Breast epithelium (tissue), 4 donors: ENCODE measurements at regions not wholly inside any gene's neighbourhood (a gene's known extent, or its start where the extent isn't known, plus 50 kb on each side); places are given as distances from the start of the nearest gene placed in this dataset.

Experiments
- DNase-seq, 2 donors: peaks; one replicate each; pipeline ENCODE4 v3.0.0-alpha.2; 2019; ENCODE audit warnings: low spot score in 2 of 2
- H3K27ac ChIP-seq, 2 donors: fragments of 200-600 bp; sonication (generic) in 1 of 2; one replicate each; pipeline ENCODE4 v1.5.1; 2016 to 2019; ENCODE audit warnings: mild to moderate bottlenecking in 1 of 2
- H3K27me3 ChIP-seq, 2 donors: fragments of 200-600 bp; sonication (generic) in 1 of 2; one replicate each; pipeline versions ENCODE4 v1.5.1 to v1.6.0; 2017 to 2019; ENCODE audit warnings: control low read depth in 1 of 2, mild to moderate bottlenecking in 1 of 2
- H3K36me3 ChIP-seq: fragments of 200-600 bp; one replicate; pipeline ENCODE4 v1.5.1; 2019
- H3K4me1 ChIP-seq, 2 donors: fragments of 200-600 bp; sonication (generic); one replicate each; pipeline ENCODE4 v1.5.1; 2016 to 2019; ENCODE audit warnings: control low read depth in 1 of 2
- H3K4me3 ChIP-seq, 3 donors: fragments of 200-600 bp; sonication (generic); 1 replicate in 2 of 3; 2 replicates in 1 of 3; pipeline ENCODE4 v1.5.1; 2016 to 2019; ENCODE audit warnings: mild to moderate bottlenecking in 3 of 3, moderate library complexity in 2 of 3
- H3K9me3 ChIP-seq, 2 donors: fragments of 200-600 bp; sonication (generic) in 1 of 2; one replicate each; pipeline ENCODE4 v1.5.1; 2016 to 2019; ENCODE audit warnings: control low read depth in 1 of 2
- POLR2A ChIP-seq: fragments of 450-650 bp; IDR thresholded peaks from one replicate; pipeline ENCODE4 v1.6.1; 2016; ENCODE audit warnings: antibody characterized with exemption, mild to moderate bottlenecking, moderate library complexity
- POLR2AphosphoS5 ChIP-seq, 3 donors: sonication (generic); formaldehyde crosslinking; IDR thresholded peaks; one replicate each; pipeline ENCODE4 v1.6.1; 2017; ENCODE audit warnings: antibody characterized with exemption in 3 of 3
- intact Hi-C: fragments of 100-400 bp; cut with DNase I; formaldehyde crosslinking; loops from one replicate; pipeline ENCODE4 v1.15.1; 2023; ENCODE audit warnings: low total_unique reads
- TF ChIP-seq, protein P1 (sequence below), 3 donors: fragments of 450-650 bp; IDR thresholded peaks; one replicate each; pipeline ENCODE4 v1.5.1; 2016 to 2017; ENCODE audit warnings: antibody characterized with exemption in 3 of 3, mild to moderate bottlenecking in 3 of 3, moderate library complexity in 3 of 3

DNA sequence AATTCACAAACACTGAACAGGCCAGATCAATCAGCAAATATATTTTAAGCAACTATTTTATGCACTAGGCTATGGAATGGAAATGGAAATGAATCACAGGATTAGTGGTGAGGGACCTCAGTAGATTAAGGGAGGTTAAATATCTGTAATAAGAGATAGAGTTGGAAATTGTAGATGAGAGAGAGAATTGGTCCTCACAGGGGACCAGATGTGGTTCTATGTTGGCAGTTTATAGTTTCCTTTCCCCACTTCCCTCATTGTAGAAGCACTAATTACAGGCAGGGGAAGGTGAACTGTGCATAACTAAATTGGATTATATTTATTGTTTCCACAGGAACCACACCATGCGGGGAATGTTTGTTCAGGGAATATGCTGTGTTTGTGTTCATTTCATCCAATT, 496.2 kb downstream of the ARHGEF28 start:
- intact Hi-C loops: no loop called here
- no peak overlapping the region for H3K4me3 ChIP-seq
- no peak overlapping the region for H3K27ac ChIP-seq
- DNase-seq: no peak
- no peaks in the 10 kb centered on the region for H3K4me1 ChIP-seq
- H3K9me3 ChIP-seq: no peaks in the 10 kb centered on the region
- H3K27me3 ChIP-seq: no peaks in the 10 kb centered on the region
- TF ChIP-seq POLR2A (no peak), POLR2AphosphoS5 (IDR thresholded peaks at IDR 0.05) (no peak)
- TF ChIP-seq, protein P1, sequence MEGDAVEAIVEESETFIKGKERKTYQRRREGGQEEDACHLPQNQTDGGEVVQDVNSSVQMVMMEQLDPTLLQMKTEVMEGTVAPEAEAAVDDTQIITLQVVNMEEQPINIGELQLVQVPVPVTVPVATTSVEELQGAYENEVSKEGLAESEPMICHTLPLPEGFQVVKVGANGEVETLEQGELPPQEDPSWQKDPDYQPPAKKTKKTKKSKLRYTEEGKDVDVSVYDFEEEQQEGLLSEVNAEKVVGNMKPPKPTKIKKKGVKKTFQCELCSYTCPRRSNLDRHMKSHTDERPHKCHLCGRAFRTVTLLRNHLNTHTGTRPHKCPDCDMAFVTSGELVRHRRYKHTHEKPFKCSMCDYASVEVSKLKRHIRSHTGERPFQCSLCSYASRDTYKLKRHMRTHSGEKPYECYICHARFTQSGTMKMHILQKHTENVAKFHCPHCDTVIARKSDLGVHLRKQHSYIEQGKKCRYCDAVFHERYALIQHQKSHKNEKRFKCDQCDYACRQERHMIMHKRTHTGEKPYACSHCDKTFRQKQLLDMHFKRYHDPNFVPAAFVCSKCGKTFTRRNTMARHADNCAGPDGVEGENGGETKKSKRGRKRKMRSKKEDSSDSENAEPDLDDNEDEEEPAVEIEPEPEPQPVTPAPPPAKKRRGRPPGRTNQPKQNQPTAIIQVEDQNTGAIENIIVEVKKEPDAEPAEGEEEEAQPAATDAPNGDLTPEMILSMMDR (IDR thresholded peaks at IDR 0.05): no peak
- no peaks in the 10 kb centered on the region for H3K36me3 ChIP-seq

DNA sequence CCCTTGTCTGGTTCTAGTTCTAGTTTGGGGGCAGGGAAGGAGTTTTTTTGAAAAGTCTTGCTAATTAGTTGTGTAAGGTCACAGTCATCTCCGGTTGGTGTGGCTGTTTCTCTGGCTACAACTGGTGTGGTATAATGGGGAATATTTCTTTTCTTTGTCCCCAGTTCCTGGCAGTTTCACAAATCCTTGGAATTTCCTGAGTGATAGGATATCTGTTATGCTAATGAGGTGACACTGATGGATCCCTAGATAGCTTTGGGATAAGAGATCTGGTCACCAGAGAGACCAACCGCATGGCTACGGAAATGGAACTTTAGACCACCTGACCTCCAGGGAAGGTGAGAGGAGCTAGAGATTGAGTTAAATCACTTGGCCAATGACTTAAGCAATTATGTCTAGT, 494.6 kb downstream of the ARHGEF28 start:
- intact Hi-C loops: no loop called here
- no peaks in the 10 kb centered on the region for H3K36me3 ChIP-seq
- H3K4me3 ChIP-seq: no peak overlapping the region
- TF ChIP-seq POLR2AphosphoS5 (IDR thresholded peaks at IDR 0.05) (no peak), POLR2A (no peak)
- TF ChIP-seq, protein P1 (IDR thresholded peaks at IDR 0.05): no peak
- H3K27ac ChIP-seq: no peak overlapping the region
- no peaks in the 10 kb centered on the region for H3K9me3 ChIP-seq
- H3K4me1 ChIP-seq: no peaks in the 10 kb centered on the region
- DNase-seq: no peak
- no peaks in the 10 kb centered on the region for H3K27me3 ChIP-seq

DNA sequence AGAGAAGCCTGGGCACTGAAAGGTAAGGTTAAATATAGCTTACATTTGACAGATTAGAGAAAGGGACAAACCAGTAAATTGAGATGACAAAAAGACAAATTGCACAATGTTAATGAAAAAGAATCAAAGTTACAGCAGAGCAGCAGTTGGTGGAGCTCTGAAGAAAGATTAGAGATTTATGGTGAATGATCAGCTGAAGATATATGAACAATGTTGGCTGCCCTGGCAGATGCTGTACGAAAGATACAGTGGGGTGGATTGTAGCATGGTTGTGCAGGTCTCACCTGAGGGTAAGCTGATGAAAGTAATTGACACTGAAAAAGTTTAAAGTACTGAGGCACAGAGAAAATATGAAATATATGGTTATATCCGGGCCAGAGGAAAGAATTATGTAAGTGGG, 492.1 kb downstream of the ARHGEF28 start:
- no peak overlapping the region for H3K27ac ChIP-seq
- H3K4me3 ChIP-seq: no peak overlapping the region
- intact Hi-C loops: no loop called here
- TF ChIP-seq, protein P1 (IDR thresholded peaks at IDR 0.05): no peak
- TF ChIP-seq POLR2A (no peak), POLR2AphosphoS5 (IDR thresholded peaks at IDR 0.05) (no peak)
- H3K36me3 ChIP-seq: no peaks in the 10 kb centered on the region
- no peaks in the 10 kb centered on the region for H3K27me3 ChIP-seq
- no peak for DNase-seq
- H3K9me3 ChIP-seq: no peaks in the 10 kb centered on the region
- H3K4me1 ChIP-seq: no peaks in the 10 kb centered on the region

DNA sequence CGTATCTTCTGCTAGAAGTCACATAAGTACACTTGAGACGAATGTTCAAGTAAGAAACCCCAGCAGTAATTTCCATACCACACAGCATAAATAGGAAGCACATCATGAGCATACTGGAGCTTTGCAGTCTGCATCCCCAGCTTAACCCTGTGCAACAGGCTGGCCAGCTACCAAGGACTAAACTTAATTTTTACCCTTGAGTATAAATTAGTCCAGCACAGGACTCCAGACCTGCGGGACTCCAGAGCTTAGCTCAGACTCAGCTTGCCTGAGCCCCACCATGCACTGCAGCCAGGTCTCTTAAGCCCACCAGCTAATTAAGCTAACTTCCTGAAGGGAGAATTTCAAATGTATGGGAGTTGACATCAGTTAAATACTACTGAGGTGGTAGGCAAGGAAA, 491.0 kb downstream of the ARHGEF28 start:
- no peak for DNase-seq
- Histone ChIP-seq H3K36me3 (no peaks in the 10 kb centered on the region), H3K4me3 (no peak overlapping the region), H3K27ac (no peak overlapping the region), H3K4me1 (no peaks in the 10 kb centered on the region), H3K9me3 (no peaks in the 10 kb centered on the region), H3K27me3 (no peaks in the 10 kb centered on the region)
- TF ChIP-seq, protein P1 (IDR thresholded peaks at IDR 0.05): no peak
- TF ChIP-seq POLR2A: no peak
- no peak for TF ChIP-seq POLR2AphosphoS5 (IDR thresholded peaks at IDR 0.05)
- intact Hi-C loops: no loop called here

DNA sequence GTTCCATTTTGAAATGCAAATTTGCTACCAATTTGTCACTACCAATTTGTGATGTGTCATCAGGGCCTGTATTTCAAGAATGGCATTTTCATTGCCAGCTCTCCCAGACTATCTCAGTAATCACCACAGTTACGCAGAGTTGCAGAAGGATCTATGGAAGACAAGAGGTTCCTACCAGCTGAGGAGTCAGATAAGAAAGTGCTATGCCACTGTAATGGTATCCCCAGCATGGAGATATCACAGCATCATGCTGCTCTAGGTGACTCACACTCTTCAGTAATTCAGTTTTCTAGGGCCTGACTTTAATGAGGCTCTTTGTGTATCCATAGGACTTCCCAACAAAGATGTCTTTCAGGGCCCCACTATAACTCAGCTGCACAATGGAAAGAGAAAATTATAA, 490.3 kb downstream of the ARHGEF28 start:
- intact Hi-C loops: no loop called here
- Histone ChIP-seq H3K9me3 (no peaks in the 10 kb centered on the region), H3K36me3 (no peaks in the 10 kb centered on the region), H3K27ac (no peak overlapping the region), H3K4me3 (no peak overlapping the region), H3K27me3 (no peaks in the 10 kb centered on the region), H3K4me1 (no peaks in the 10 kb centered on the region)
- DNase-seq: no peak
- no peak for TF ChIP-seq POLR2AphosphoS5 (IDR thresholded peaks at IDR 0.05)

DNA sequence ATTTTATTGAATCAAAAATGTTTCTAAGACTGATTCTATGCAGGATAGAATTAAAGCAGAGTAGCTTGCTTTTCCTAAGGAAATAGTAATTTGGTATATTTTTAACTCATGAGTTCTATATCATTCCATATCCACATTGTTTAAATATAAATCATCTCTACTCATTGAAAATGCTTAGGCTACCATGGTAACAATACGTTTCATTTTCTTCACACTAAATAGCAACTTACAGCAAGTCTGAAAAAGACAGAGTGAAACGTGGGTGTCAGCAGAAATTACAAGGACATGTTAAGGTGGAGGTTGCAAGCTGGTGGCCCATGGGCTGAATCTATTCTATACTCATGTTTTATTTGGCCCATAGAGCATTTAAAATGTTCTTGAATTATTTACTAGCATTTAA, 487.9 kb downstream of the ARHGEF28 start:
- intact Hi-C loops: loop anchor here (2.0 kb wide), 1 partner anchor 43 kb away; no protein-coding TSS in a partner anchor
- Histone ChIP-seq H3K27me3 (no peaks in the 10 kb centered on the region), H3K4me3 (no peak overlapping the region), H3K4me1 (no peaks in the 10 kb centered on the region), H3K9me3 (no peaks in the 10 kb centered on the region), H3K27ac (no peak overlapping the region), H3K36me3 (no peaks in the 10 kb centered on the region)
- TF ChIP-seq POLR2AphosphoS5 (IDR thresholded peaks at IDR 0.05) (no peak), POLR2A (no peak)
- TF ChIP-seq, protein P1 (IDR thresholded peaks at IDR 0.05): no peak
- DNase-seq: no peak
